ENCODE measurements at regions not wholly inside any gene's neighbourhood (a gene's known extent, or its start where the extent isn't known, plus 50 kb on each side); places are given as distances from the start of the nearest gene placed in this dataset.

- no peaks in the 10 kb centered on the region for H3K9me3 ChIP-seq (ENCODE audit: low read depth)
- TF ChIP-seq EZH2 (IDR thresholded peaks at IDR 0.05; ENCODE audit: borderline replicate concordance) = no peak
- no peak for TF ChIP-seq EZH2phosphoT487 (IDR thresholded peaks at IDR 0.05; ENCODE audit: low read depth, severe bottlenecking, unreplicated experiment)
- no peak for TF ChIP-seq CTCF (IDR thresholded peaks at IDR 0.05; ENCODE audit: poor library complexity)
- H3K4me1 ChIP-seq (ENCODE audit: insufficient read depth) = no peaks in the 10 kb centered on the region
- no peaks in the 10 kb centered on the region for H3K9me2 ChIP-seq (replicated peaks; ENCODE audit: insufficient read depth)
- no peaks in the 10 kb centered on the region for H3K36me3 ChIP-seq (replicated peaks; ENCODE audit: insufficient read depth, low read depth)
- H3K4me2 ChIP-seq = no peak overlapping the region
- DNase-seq (ENCODE audit: low spot score) = no peak
- no peaks in the 10 kb centered on the region for H3K79me2 ChIP-seq
- no peak overlapping the region for H3K27ac ChIP-seq
- no peaks in the 10 kb centered on the region for H4K20me1 ChIP-seq (ENCODE audit: insufficient read depth, poor library complexity, severe bottlenecking)
- H3K27me3 ChIP-seq = no peaks in the 10 kb centered on the region
- 67% methylated on average over 2 of the region's 2 CpGs for WGBS (ENCODE audit: low lambda C conversion rate, missing lambda C conversion rate)
- H3K4me3 ChIP-seq = no peak overlapping the region
- no peak overlapping the region for H2AFZ ChIP-seq
Measured at GRCh38 chr19:31903979-31904378, 441.4 kb upstream of the ZNF507 start.

GRCh38 chr19:31906111-31906871 lies 439.1 kb upstream of the ZNF507 start:
- Histone ChIP-seq H3K9me3 (ENCODE audit: low read depth) (no peaks in the 10 kb centered on the region), H3K9me2 (replicated peaks; ENCODE audit: insufficient read depth) (no peaks in the 10 kb centered on the region), H3K4me2 (no peak overlapping the region), H3K79me2 (no peaks in the 10 kb centered on the region), H4K20me1 (ENCODE audit: insufficient read depth, poor library complexity, severe bottlenecking) (no peaks in the 10 kb centered on the region), H3K4me3 (no peak overlapping the region), H3K27me3 (no peaks in the 10 kb centered on the region), H2AFZ (no peak overlapping the region), H3K36me3 (replicated peaks; ENCODE audit: insufficient read depth, low read depth) (no peaks in the 10 kb centered on the region), H3K4me1 (ENCODE audit: insufficient read depth) (no peaks in the 10 kb centered on the region), H3K27ac (peak overlapping the region; percentile 70)
- DNase-seq (ENCODE audit: low spot score) = peak; percentile 19
- TF ChIP-seq EZH2 (IDR thresholded peaks at IDR 0.05; ENCODE audit: borderline replicate concordance) (no peak), EZH2phosphoT487 (IDR thresholded peaks at IDR 0.05; ENCODE audit: low read depth, severe bottlenecking, unreplicated experiment) (no peak), CTCF (IDR thresholded peaks at IDR 0.05; ENCODE audit: poor library complexity) (no peak)
- WGBS (ENCODE audit: low lambda C conversion rate, missing lambda C conversion rate) = 49% methylated on average over 9 of the region's 9 CpGs

- Histone ChIP-seq H3K9me3 (ENCODE audit: low read depth) (no peaks in the 10 kb centered on the region), H2AFZ (no peak overlapping the region), H3K4me3 (no peak overlapping the region), H4K20me1 (ENCODE audit: insufficient read depth, poor library complexity, severe bottlenecking) (no peaks in the 10 kb centered on the region), H3K36me3 (replicated peaks; ENCODE audit: insufficient read depth, low read depth) (no peaks in the 10 kb centered on the region), H3K79me2 (no peaks in the 10 kb centered on the region), H3K9me2 (replicated peaks; ENCODE audit: insufficient read depth) (no peaks in the 10 kb centered on the region), H3K4me2 (no peak overlapping the region), H3K27me3 (no peaks in the 10 kb centered on the region), H3K27ac (no peak overlapping the region), H3K4me1 (ENCODE audit: insufficient read depth) (no peaks in the 10 kb centered on the region)
- 81% methylated on average over 1 of the region's 1 CpG for WGBS (ENCODE audit: low lambda C conversion rate, missing lambda C conversion rate)
- TF ChIP-seq EZH2phosphoT487 (IDR thresholded peaks at IDR 0.05; ENCODE audit: low read depth, severe bottlenecking, unreplicated experiment) (no peak), EZH2 (IDR thresholded peaks at IDR 0.05; ENCODE audit: borderline replicate concordance) (no peak), CTCF (IDR thresholded peaks at IDR 0.05; ENCODE audit: poor library complexity) (no peak)
- no peak for DNase-seq (ENCODE audit: low spot score)
Measured at GRCh38 chr19:31907661-31908060, 437.7 kb upstream of the ZNF507 start.
